Upper lobe of right lung (tissue), 1 donor: ENCODE measurements at regions not wholly inside any gene's neighbourhood (a gene's known extent, or its start where the extent isn't known, plus 50 kb on each side); places are given as distances from the start of the nearest gene placed in this dataset.

Experiments used
- ATAC-seq: fragments of 200-7000 bp; cut with Tn5 transposase; one replicate; pipeline ENCODE4 v1.9.1; 2020; ENCODE audit warnings: mild to moderate bottlenecking, moderate library complexity
- DNase-seq: peaks from one replicate; pipeline ENCODE4 v3.0.0-alpha.2; 2020
- H3K27ac ChIP-seq: fragments of 200-600 bp; one replicate; pipeline ENCODE4 v1.8.0; 2022
- H3K27me3 ChIP-seq: fragments of 200-600 bp; one replicate; pipeline ENCODE4 v1.8.0; 2022; ENCODE audit warnings: mild to moderate bottlenecking
- H3K36me3 ChIP-seq: fragments of 200-600 bp; one replicate; pipeline ENCODE4 v1.8.0; 2022
- H3K4me1 ChIP-seq: fragments of 200-600 bp; one replicate; pipeline ENCODE4 v1.8.0; 2022
- H3K4me3 ChIP-seq: fragments of 200-600 bp; one replicate; pipeline ENCODE4 v1.8.0; 2022; ENCODE audit warnings: mild to moderate bottlenecking
- H3K9me3 ChIP-seq: fragments of 200-600 bp; one replicate; pipeline ENCODE4 v1.8.0; 2022
- CTCF ChIP-seq: fragments of 200-600 bp; IDR thresholded peaks from one replicate; pipeline ENCODE4 v1.8.0; 2022; ENCODE audit warnings: antibody characterized with exemption
- intact Hi-C: fragments of 100-400 bp; cut with DNase I; formaldehyde crosslinking; loops from one replicate; pipeline ENCODE4 v1.11.0; 2022
- donor health status: DM: no; HTN: yes; CAD: no; lungs with severe emphysema.

GRCh38 chr2:82256983-82257632, 1952.6 kb upstream of the LRRTM1 start:
- intact Hi-C loops: no loop called here
- Histone ChIP-seq H3K4me1 (no peaks in the 10 kb centered on the region), H3K4me3 (no peak overlapping the region), H3K9me3 (no peaks in the 10 kb centered on the region), H3K36me3 (no peaks in the 10 kb centered on the region), H3K27me3 (no peaks in the 10 kb centered on the region), H3K27ac (no peak overlapping the region)
- ATAC-seq: no peak
- no peak for TF ChIP-seq CTCF
- DNase-seq: no peak

GRCh38 chr2:82256288-82256687, 1951.7 kb upstream of the LRRTM1 start:
- Histone ChIP-seq H3K4me1 (no peaks in the 10 kb centered on the region), H3K9me3 (no peaks in the 10 kb centered on the region), H3K4me3 (no peak overlapping the region), H3K27ac (no peak overlapping the region), H3K27me3 (no peaks in the 10 kb centered on the region), H3K36me3 (no peaks in the 10 kb centered on the region)
- TF ChIP-seq CTCF: no peak
- ATAC-seq: no peak
- no peak for DNase-seq
- intact Hi-C loops: no loop called here

GRCh38 chr2:82254728-82255127, 1950.2 kb upstream of the LRRTM1 start:
- no peak for DNase-seq
- Histone ChIP-seq H3K27ac (no peak overlapping the region), H3K27me3 (no peaks in the 10 kb centered on the region), H3K9me3 (no peaks in the 10 kb centered on the region), H3K4me1 (no peaks in the 10 kb centered on the region), H3K36me3 (no peaks in the 10 kb centered on the region), H3K4me3 (no peak overlapping the region)
- no peak for TF ChIP-seq CTCF
- intact Hi-C loops: no loop called here
- ATAC-seq: no peak

GRCh38 chr2:82246220-82246775, 1941.7 kb upstream of the LRRTM1 start:
- intact Hi-C loops: no loop called here
- ATAC-seq: no peak
- no peak overlapping the region for H3K27ac ChIP-seq

GRCh38 chr2:82239176-82239575, 1934.6 kb upstream of the LRRTM1 start:
- no peaks in the 10 kb centered on the region for H3K9me3 ChIP-seq
- intact Hi-C loops: no loop called here
- ATAC-seq: no peak

More at GRCh38 chr2:82246220-82246775, 1941.7 kb upstream of the LRRTM1 start:
- Histone ChIP-seq H3K27me3 (no peaks in the 10 kb centered on the region), H3K4me1 (no peaks in the 10 kb centered on the region), H3K4me3 (no peak overlapping the region), H3K9me3 (no peaks in the 10 kb centered on the region), H3K36me3 (no peaks in the 10 kb centered on the region)
- no peak for DNase-seq
- TF ChIP-seq CTCF: no peak

More at GRCh38 chr2:82239176-82239575, 1934.6 kb upstream of the LRRTM1 start:
- Histone ChIP-seq H3K27me3 (no peaks in the 10 kb centered on the region), H3K4me1 (no peaks in the 10 kb centered on the region), H3K4me3 (no peak overlapping the region), H3K36me3 (no peaks in the 10 kb centered on the region), H3K27ac (no peak overlapping the region)
- TF ChIP-seq CTCF: no peak
- no peak for DNase-seq
